PC-9 (cell line): ENCODE measurements at regions not wholly inside any gene's neighbourhood (a gene's known extent, or its start where the extent isn't known, plus 50 kb on each side); places are given as distances from the start of the nearest gene placed in this dataset.
"Not testable (repeated sequence)": the region's sequence is repeated elsewhere in the genome, so short reads cannot be mapped to it uniquely, and the experiment has no call there.

Experiments
- BruUV-seq: library from RNA; stranded (reverse); fragments of 400-500 nt; replicated peaks from 2 replicates; lab custom pipeline; 2021; lab: Mats Ljungman, UMichigan
- CTCF ChIA-PET: fragments of 300-600 bp; sonication (Branson Sonifier 250); formaldehyde crosslinking; loops from one replicate; lab custom pipeline; 2022; ENCODE audit warnings: antibody characterized with exemption; lab: Charles Lee
- POLR2A ChIA-PET: fragments of 300-600 bp; sonication (Branson Sonifier 250); formaldehyde crosslinking; loops from one replicate; lab custom pipeline; 2022; ENCODE audit warnings: antibody characterized with exemption; ENCODE audit not compliant: unreplicated experiment; lab: Charles Lee
- DNase-seq, 2 experiments: peaks; one replicate each; pipeline versions ENCODE4 v3.0.0 to v3.0.0-alpha.2; 2015 to 2022; ENCODE audit warnings: mixed read lengths in 1 of 2
- H2AFZ ChIP-seq: fragments of 200-600 bp; sonication (generic); 2 replicates; pipeline ENCODE4 v1.8.1; 2017; ENCODE audit warnings: antibody characterized with exemption
- H3F3A ChIP-seq: fragments of 200-600 bp; sonication (generic); 2 replicates; pipeline ENCODE4 v1.8.1; 2017; ENCODE audit warnings: antibody characterized with exemption, mild to moderate bottlenecking, low read depth; ENCODE audit not compliant: insufficient read depth
- H3K27ac ChIP-seq: fragments of 200-600 bp; sonication (generic); 2 replicates; pipeline ENCODE4 v1.6.1; 2016; ENCODE audit warnings: mixed run types
- H3K27me3 ChIP-seq: fragments of 200-600 bp; sonication (generic); 2 replicates; pipeline ENCODE4 v1.6.1; 2016; ENCODE audit warnings: low read depth, mixed run types; ENCODE audit not compliant: insufficient read depth
- H3K36me3 ChIP-seq: fragments of 200-600 bp; sonication (generic); 2 replicates; pipeline ENCODE4 v1.6.1; 2016; ENCODE audit warnings: low read depth, mixed run types
- H3K4me1 ChIP-seq: fragments of 200-600 bp; sonication (generic); replicated peaks from 2 replicates; pipeline ENCODE4 v1.6.1; 2016; ENCODE audit warnings: mixed run types; ENCODE audit not compliant: insufficient read depth
- H3K4me2 ChIP-seq: fragments of 200-600 bp; sonication (generic); 2 replicates; pipeline ENCODE4 v1.6.1; 2017; ENCODE audit warnings: mixed run types
- H3K4me3 ChIP-seq: fragments of 200-600 bp; sonication (generic); 2 replicates; pipeline ENCODE4 v1.6.1; 2016; ENCODE audit warnings: mixed run types
- H3K79me2 ChIP-seq: fragments of 200-600 bp; sonication (generic); 2 replicates; pipeline ENCODE4 v1.6.1; 2017; ENCODE audit warnings: low read depth, mixed run types
- H3K9me2 ChIP-seq: fragments of 200-600 bp; sonication (generic); 2 replicates; pipeline ENCODE4 v1.8.1; 2017; ENCODE audit warnings: mild to moderate bottlenecking; ENCODE audit not compliant: insufficient read depth
- H3K9me3 ChIP-seq: fragments of 200-600 bp; sonication (generic); 2 replicates; pipeline ENCODE4 v1.8.1; 2016; ENCODE audit warnings: low read depth; ENCODE audit not compliant: insufficient read depth
- H4K20me1 ChIP-seq: fragments of 200-600 bp; sonication (generic); 2 replicates; pipeline ENCODE4 v1.8.1; 2017; ENCODE audit not compliant: insufficient read depth
- CTCF ChIP-seq: fragments of 200-600 bp; sonication (generic); conservative IDR thresholded peaks from 2 replicates; pipeline ENCODE4 v1.6.1; 2017; ENCODE audit warnings: mixed run types, antibody characterized with exemption, mild to moderate bottlenecking, moderate library complexity
- EZH2 ChIP-seq: fragments of 200-600 bp; sonication (generic); IDR thresholded peaks from 2 replicates; pipeline ENCODE4 v1.8.0; 2017; ENCODE audit warnings: antibody characterized with exemption, low read depth
- intact Hi-C: fragments of 100-400 bp; cut with micrococcal nuclease; formaldehyde crosslinking; loops from one replicate; pipeline ENCODE4 v1.10.0; 2022; ENCODE audit not compliant: unreplicated experiment

- CTCF ChIA-PET: no interaction called here
- DNase-seq: no peak
Measured at GRCh38 chr16:65697065-65697464, 575.2 kb upstream of the CDH11 start.

GRCh38 chr16:65691846-65692245 is 570.0 kb upstream of the CDH11 start:
- POLR2A ChIA-PET: not testable (repeated sequence)

More at GRCh38 chr16:65697065-65697464, 575.2 kb upstream of the CDH11 start:
- H3K9me2 ChIP-seq: no peaks in the 10 kb centered on the region
- H4K20me1 ChIP-seq: no peaks in the 10 kb centered on the region
- H3K4me2 ChIP-seq: no peak overlapping the region
- no peaks in the 10 kb centered on the region for H3K36me3 ChIP-seq
- no TSS peak for BruUV-seq
- no peaks in the 10 kb centered on the region for H3K4me1 ChIP-seq
- H2AFZ ChIP-seq: no peak overlapping the region
- peaks cover 23% of the 10 kb centered on the region for H3K27me3 ChIP-seq
- intact Hi-C loops: no loop called here
- TF ChIP-seq EZH2: no peak
- H3K79me2 ChIP-seq: no peaks in the 10 kb centered on the region
- no peaks in the 10 kb centered on the region for H3K9me3 ChIP-seq
- no peak overlapping the region for H3K4me3 ChIP-seq
- H3K27ac ChIP-seq: no peak overlapping the region
- H3F3A ChIP-seq: no peaks in the 10 kb centered on the region
- POLR2A ChIA-PET: no interaction called here

GRCh38 chr16:65689726-65690125 is 567.9 kb upstream of the CDH11 start:
- peaks cover 9% of the 10 kb centered on the region for H3K27me3 ChIP-seq
- H3K4me3 ChIP-seq: no peak overlapping the region
- no peak overlapping the region for H3K4me2 ChIP-seq
- no peak overlapping the region for H2AFZ ChIP-seq
- no peaks in the 10 kb centered on the region for H3K9me3 ChIP-seq
- no TSS peak for BruUV-seq
- intact Hi-C loops: no loop called here
- H3K79me2 ChIP-seq: no peaks in the 10 kb centered on the region
- no peaks in the 10 kb centered on the region for H3K4me1 ChIP-seq
- DNase-seq: no peak
- no peaks in the 10 kb centered on the region for H4K20me1 ChIP-seq
- no peak overlapping the region for H3K27ac ChIP-seq
- CTCF ChIA-PET: no interaction called here
- H3F3A ChIP-seq: no peaks in the 10 kb centered on the region
- H3K9me2 ChIP-seq: no peaks in the 10 kb centered on the region
- H3K36me3 ChIP-seq: no peaks in the 10 kb centered on the region
- POLR2A ChIA-PET: no interaction called here
- TF ChIP-seq EZH2 (no peak), CTCF (no peak)

More at GRCh38 chr16:65691846-65692245, 570.0 kb upstream of the CDH11 start:
- H3K36me3 ChIP-seq, H3K27ac ChIP-seq, H3F3A ChIP-seq, H2AFZ ChIP-seq, intact Hi-C loops, BruUV-seq, H4K20me1 ChIP-seq, DNase-seq, H3K4me2 ChIP-seq, H3K79me2 ChIP-seq, H3K9me2 ChIP-seq, H3K9me3 ChIP-seq, H3K4me3 ChIP-seq, CTCF ChIA-PET, H3K4me1 ChIP-seq: not testable (repeated sequence)
- H3K27me3 ChIP-seq: peaks cover 11% of the 10 kb centered on the region

- no TSS peak for BruUV-seq
- CTCF ChIA-PET: no interaction called here
- no peaks in the 10 kb centered on the region for H4K20me1 ChIP-seq
- H3K36me3 ChIP-seq: no peaks in the 10 kb centered on the region
- H3K27me3 ChIP-seq: peaks cover 9% of the 10 kb centered on the region
- no peaks in the 10 kb centered on the region for H3K9me3 ChIP-seq
- H3K4me2 ChIP-seq: no peak overlapping the region
- POLR2A ChIA-PET: no interaction called here
- H3F3A ChIP-seq: no peaks in the 10 kb centered on the region
- TF ChIP-seq EZH2 (no peak), CTCF (no peak)
- DNase-seq: no peak
- H3K79me2 ChIP-seq: no peaks in the 10 kb centered on the region
- no peak overlapping the region for H3K27ac ChIP-seq
- no peak overlapping the region for H2AFZ ChIP-seq
- intact Hi-C loops: no loop called here
- H3K9me2 ChIP-seq: no peaks in the 10 kb centered on the region
- H3K4me1 ChIP-seq: no peaks in the 10 kb centered on the region
- no peak overlapping the region for H3K4me3 ChIP-seq
Measured at GRCh38 chr16:65688301-65688700, 566.4 kb upstream of the CDH11 start.
